Neural cell (in vitro differentiated cells): ENCODE measurements at regions not wholly inside any gene's neighbourhood (a gene's known extent, or its start where the extent isn't known, plus 50 kb on each side); places are given as distances from the start of the nearest gene placed in this dataset.

Source experiments
- H2AFZ ChIP-seq: fragments of 200-600, 300-800 bp; sonication (generic), shearing (Covaris generic); 2 replicates; pipeline ENCODE4 v1.6.0; 2014; ENCODE audit warnings: low read depth, mild to moderate bottlenecking, antibody characterized with exemption, low read length, moderate library complexity
- H3F3A ChIP-seq: fragments of 200-600 bp; shearing (Covaris generic); 2 replicates; pipeline ENCODE4 v1.6.1; 2016; ENCODE audit warnings: mild to moderate bottlenecking, moderate library complexity, mixed read lengths, antibody characterized with exemption, low read length; ENCODE audit not compliant: insufficient read depth, poor library complexity, severe bottlenecking
- H3K27ac ChIP-seq: fragments of 200-600, 300-800 bp; sonication (generic), shearing (Covaris generic); 2 replicates; pipeline ENCODE4 v1.5.1; 2014; ENCODE audit warnings: mild to moderate bottlenecking, low read length, moderate library complexity
- H3K27me3 ChIP-seq: fragments of 300-800, 200-600 bp; sonication (generic), shearing (Covaris generic); 2 replicates; pipeline ENCODE4 v1.6.0; 2014; ENCODE audit warnings: mild to moderate bottlenecking, low read depth, low read length, moderate library complexity; ENCODE audit not compliant: insufficient read depth
- H3K36me3 ChIP-seq: fragments of 300-800, 200-600 bp; sonication (generic), shearing (Covaris generic); 2 replicates; pipeline ENCODE4 v1.5.1; 2014; ENCODE audit warnings: mild to moderate bottlenecking, antibody characterized with exemption, low read length, moderate library complexity; ENCODE audit not compliant: insufficient read depth
- H3K4me2 ChIP-seq: fragments of 300-800, 200-600 bp; sonication (generic), shearing (Covaris generic); 2 replicates; pipeline ENCODE4 v1.6.0; 2014; ENCODE audit warnings: mild to moderate bottlenecking, low read length
- H3K4me3 ChIP-seq: fragments of 300-800, 200-600 bp; sonication (generic), shearing (Covaris generic); 2 replicates; pipeline ENCODE4 v1.5.1; 2014; ENCODE audit warnings: mild to moderate bottlenecking, low read length, moderate library complexity
- H3K79me2 ChIP-seq: fragments of 200-600 bp; shearing (Covaris generic); replicated peaks from 2 replicates; pipeline ENCODE4 v1.6.0; 2014; ENCODE audit warnings: mild to moderate bottlenecking, low read length, moderate library complexity; ENCODE audit not compliant: insufficient read depth
- H3K9ac ChIP-seq: fragments of 300-800, 200-600 bp; sonication (generic), shearing (Covaris generic); 2 replicates; pipeline ENCODE4 v1.6.1; 2016; ENCODE audit warnings: mild to moderate bottlenecking, low read length, mixed read lengths
- H3K9me2 ChIP-seq: fragments of 200-600 bp; shearing (Covaris generic); 2 replicates; pipeline ENCODE4 v1.6.1; 2016; ENCODE audit warnings: mild to moderate bottlenecking, low read length, mixed read lengths; ENCODE audit not compliant: insufficient read depth
- H3K9me3 ChIP-seq: fragments of 200-600, 300-800 bp; sonication (generic), shearing (Covaris generic); 2 replicates; pipeline ENCODE4 v1.6.1; 2016; ENCODE audit warnings: mild to moderate bottlenecking, mixed run types, low read length, moderate library complexity, mixed read lengths
- H4K20me1 ChIP-seq: fragments of 200-600 bp; shearing (Covaris generic); 2 replicates; pipeline ENCODE4 v1.6.1; 2016; ENCODE audit warnings: mild to moderate bottlenecking, mixed run types; ENCODE audit not compliant: insufficient read depth
- EP300 ChIP-seq: fragments of 450-650 bp; conservative IDR thresholded peaks from 2 replicates; pipeline ENCODE4 v1.6.1; 2014; ENCODE audit warnings: antibody characterized with exemption, mild to moderate bottlenecking, moderate library complexity; ENCODE audit not compliant: poor library complexity, severe bottlenecking
- EZH2 ChIP-seq: fragments of 200-600, 300-800 bp; shearing (Covaris generic), sonication (generic); IDR thresholded peaks from 2 replicates; pipeline ENCODE4 v1.6.1; 2014; ENCODE audit warnings: antibody characterized with exemption, low read length, borderline replicate concordance, mild to moderate bottlenecking; ENCODE audit not compliant: insufficient read depth, poor library complexity, severe bottlenecking
- MXI1 ChIP-seq: fragments of 450-650 bp; conservative IDR thresholded peaks from 2 replicates; pipeline ENCODE4 v1.6.1; 2014; ENCODE audit warnings: antibody characterized with exemption, mild to moderate bottlenecking; ENCODE audit not compliant: poor library complexity, severe bottlenecking
- POLR2AphosphoS5 ChIP-seq: IDR thresholded peaks from 2 replicates; pipeline ENCODE4 v1.6.1; 2012
- RAD21 ChIP-seq: fragments of 450-650 bp; conservative IDR thresholded peaks from 2 replicates; pipeline ENCODE4 v1.6.1; 2014; ENCODE audit warnings: antibody characterized with exemption, mild to moderate bottlenecking, moderate library complexity
- SMC3 ChIP-seq: fragments of 450-650 bp; conservative IDR thresholded peaks from 2 replicates; pipeline ENCODE4 v1.6.1; 2014; ENCODE audit warnings: antibody characterized with exemption, mild to moderate bottlenecking, moderate library complexity; ENCODE audit not compliant: poor library complexity
- TAF1 ChIP-seq: IDR thresholded peaks from 2 replicates; pipeline ENCODE4 v1.6.1; 2012; ENCODE audit warnings: low read depth
- TF ChIP-seq, protein P1 (sequence below): IDR thresholded peaks from 2 replicates; pipeline ENCODE4 v1.6.1; 2012; ENCODE audit warnings: borderline replicate concordance
- TF ChIP-seq, protein P2 (sequence below): fragments of 450-650 bp; IDR thresholded peaks from 2 replicates; pipeline ENCODE4 v1.5.1; 2014; ENCODE audit warnings: antibody characterized with exemption, mild to moderate bottlenecking, moderate library complexity; ENCODE audit not compliant: poor library complexity, severe bottlenecking

DNA sequence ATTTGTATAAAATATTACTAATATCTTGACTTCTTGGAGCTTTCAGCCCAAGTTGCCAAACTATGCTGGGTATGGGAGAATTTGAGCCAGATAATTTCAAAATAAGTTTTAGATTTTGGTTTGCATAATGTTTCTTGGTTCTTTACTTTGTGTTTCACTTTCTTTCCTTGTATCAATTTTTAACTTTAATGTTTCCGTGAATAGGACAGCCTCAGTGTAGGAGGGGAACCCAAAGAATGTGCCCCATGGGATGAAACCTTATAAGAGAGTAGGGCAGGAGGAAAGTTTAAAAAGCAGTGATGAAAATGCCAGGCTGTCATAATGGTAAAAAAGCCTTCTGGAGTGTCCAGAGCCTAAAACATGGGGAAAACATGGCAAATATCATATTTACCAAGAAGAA, 252.4 kb upstream of the IRAK1BP1 start:
- H2AFZ ChIP-seq, result no peak overlapping the region
- H4K20me1 ChIP-seq, result no peaks in the 10 kb centered on the region
- H3F3A ChIP-seq, result no peaks in the 10 kb centered on the region
- no peak overlapping the region for H3K4me2 ChIP-seq
- H3K27me3 ChIP-seq, result no peaks in the 10 kb centered on the region
- no peaks in the 10 kb centered on the region for H3K36me3 ChIP-seq
- H3K9me2 ChIP-seq, result no peaks in the 10 kb centered on the region
- no peaks in the 10 kb centered on the region for H3K9me3 ChIP-seq
- TF ChIP-seq RAD21 (no peak), EP300 (no peak), TAF1 (no peak), MXI1 (no peak), SMC3 (no peak), POLR2AphosphoS5 (no peak), EZH2 (no peak)
- TF ChIP-seq, protein P1, sequence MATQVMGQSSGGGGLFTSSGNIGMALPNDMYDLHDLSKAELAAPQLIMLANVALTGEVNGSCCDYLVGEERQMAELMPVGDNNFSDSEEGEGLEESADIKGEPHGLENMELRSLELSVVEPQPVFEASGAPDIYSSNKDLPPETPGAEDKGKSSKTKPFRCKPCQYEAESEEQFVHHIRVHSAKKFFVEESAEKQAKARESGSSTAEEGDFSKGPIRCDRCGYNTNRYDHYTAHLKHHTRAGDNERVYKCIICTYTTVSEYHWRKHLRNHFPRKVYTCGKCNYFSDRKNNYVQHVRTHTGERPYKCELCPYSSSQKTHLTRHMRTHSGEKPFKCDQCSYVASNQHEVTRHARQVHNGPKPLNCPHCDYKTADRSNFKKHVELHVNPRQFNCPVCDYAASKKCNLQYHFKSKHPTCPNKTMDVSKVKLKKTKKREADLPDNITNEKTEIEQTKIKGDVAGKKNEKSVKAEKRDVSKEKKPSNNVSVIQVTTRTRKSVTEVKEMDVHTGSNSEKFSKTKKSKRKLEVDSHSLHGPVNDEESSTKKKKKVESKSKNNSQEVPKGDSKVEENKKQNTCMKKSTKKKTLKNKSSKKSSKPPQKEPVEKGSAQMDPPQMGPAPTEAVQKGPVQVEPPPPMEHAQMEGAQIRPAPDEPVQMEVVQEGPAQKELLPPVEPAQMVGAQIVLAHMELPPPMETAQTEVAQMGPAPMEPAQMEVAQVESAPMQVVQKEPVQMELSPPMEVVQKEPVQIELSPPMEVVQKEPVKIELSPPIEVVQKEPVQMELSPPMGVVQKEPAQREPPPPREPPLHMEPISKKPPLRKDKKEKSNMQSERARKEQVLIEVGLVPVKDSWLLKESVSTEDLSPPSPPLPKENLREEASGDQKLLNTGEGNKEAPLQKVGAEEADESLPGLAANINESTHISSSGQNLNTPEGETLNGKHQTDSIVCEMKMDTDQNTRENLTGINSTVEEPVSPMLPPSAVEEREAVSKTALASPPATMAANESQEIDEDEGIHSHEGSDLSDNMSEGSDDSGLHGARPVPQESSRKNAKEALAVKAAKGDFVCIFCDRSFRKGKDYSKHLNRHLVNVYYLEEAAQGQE, result no peak
- TF ChIP-seq, protein P2, sequence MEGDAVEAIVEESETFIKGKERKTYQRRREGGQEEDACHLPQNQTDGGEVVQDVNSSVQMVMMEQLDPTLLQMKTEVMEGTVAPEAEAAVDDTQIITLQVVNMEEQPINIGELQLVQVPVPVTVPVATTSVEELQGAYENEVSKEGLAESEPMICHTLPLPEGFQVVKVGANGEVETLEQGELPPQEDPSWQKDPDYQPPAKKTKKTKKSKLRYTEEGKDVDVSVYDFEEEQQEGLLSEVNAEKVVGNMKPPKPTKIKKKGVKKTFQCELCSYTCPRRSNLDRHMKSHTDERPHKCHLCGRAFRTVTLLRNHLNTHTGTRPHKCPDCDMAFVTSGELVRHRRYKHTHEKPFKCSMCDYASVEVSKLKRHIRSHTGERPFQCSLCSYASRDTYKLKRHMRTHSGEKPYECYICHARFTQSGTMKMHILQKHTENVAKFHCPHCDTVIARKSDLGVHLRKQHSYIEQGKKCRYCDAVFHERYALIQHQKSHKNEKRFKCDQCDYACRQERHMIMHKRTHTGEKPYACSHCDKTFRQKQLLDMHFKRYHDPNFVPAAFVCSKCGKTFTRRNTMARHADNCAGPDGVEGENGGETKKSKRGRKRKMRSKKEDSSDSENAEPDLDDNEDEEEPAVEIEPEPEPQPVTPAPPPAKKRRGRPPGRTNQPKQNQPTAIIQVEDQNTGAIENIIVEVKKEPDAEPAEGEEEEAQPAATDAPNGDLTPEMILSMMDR, result no peak
- no peak overlapping the region for H3K4me3 ChIP-seq
- H3K27ac ChIP-seq, result no peak overlapping the region
- H3K79me2 ChIP-seq, result no peaks in the 10 kb centered on the region
- no peak overlapping the region for H3K9ac ChIP-seq

DNA sequence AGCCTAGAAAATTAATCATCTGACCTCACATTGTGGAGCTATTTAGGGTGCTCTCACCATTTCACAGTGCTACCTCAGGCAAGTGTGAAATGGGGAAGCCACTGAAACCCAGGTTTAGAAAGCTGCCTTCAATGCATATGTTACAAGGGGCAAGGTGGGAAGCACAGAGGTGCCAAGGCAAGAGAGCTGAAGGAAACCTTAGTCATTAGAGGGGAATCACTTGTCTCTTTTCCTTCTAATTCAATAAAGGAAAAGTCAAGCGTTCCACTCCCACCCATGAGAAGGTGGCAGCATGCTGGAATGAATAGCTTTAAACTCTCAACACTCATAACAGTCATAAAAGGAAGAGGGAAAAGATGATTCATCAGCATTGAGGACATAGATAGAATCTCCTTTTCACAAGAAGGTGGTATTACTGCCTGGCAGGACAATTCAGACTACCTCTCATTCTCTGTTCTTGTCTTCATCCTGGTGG, 251.9 kb upstream of the IRAK1BP1 start:
- no peaks in the 10 kb centered on the region for H3F3A ChIP-seq
- no peaks in the 10 kb centered on the region for H3K9me2 ChIP-seq
- no peaks in the 10 kb centered on the region for H3K9me3 ChIP-seq
- H4K20me1 ChIP-seq, result no peaks in the 10 kb centered on the region
- H3K9ac ChIP-seq, result no peak overlapping the region
- no peak for TF ChIP-seq MXI1
- no peak for TF ChIP-seq RAD21
- TF ChIP-seq, protein P2, result no peak
- no peak for TF ChIP-seq SMC3
- TF ChIP-seq EP300, result no peak
- TF ChIP-seq EZH2, result no peak
- no peak for TF ChIP-seq POLR2AphosphoS5
- no peak for TF ChIP-seq TAF1
- TF ChIP-seq, protein P1, result no peak
- no peaks in the 10 kb centered on the region for H3K27me3 ChIP-seq
- H3K79me2 ChIP-seq, result no peaks in the 10 kb centered on the region
- no peak overlapping the region for H3K4me3 ChIP-seq
- H3K36me3 ChIP-seq, result no peaks in the 10 kb centered on the region
- H3K27ac ChIP-seq, result no peak overlapping the region
- H3K4me2 ChIP-seq, result no peak overlapping the region
- H2AFZ ChIP-seq, result no peak overlapping the region
